ENCODE measurements at regions not wholly inside any gene's neighbourhood (a gene's known extent, or its start where the extent isn't known, plus 50 kb on each side); places are given as distances from the start of the nearest gene placed in this dataset.

GRCh38 chr11:70764356-70764905 lies 366.1 kb downstream of the CTTN start:
- DNase-seq (ENCODE audit: low read depth in 2 of 2) = no peak

GRCh38 chr11:70766901-70767300 lies 368.6 kb downstream of the CTTN start:
- no peak for DNase-seq (ENCODE audit: low read depth in 2 of 2)

- DNase-seq (ENCODE audit: low read depth in 2 of 2) = no peak
Observed at GRCh38 chr11:70768346-70769095, 370.2 kb downstream of the CTTN start.

GRCh38 chr11:70769106-70769505 lies 370.8 kb downstream of the CTTN start:
- no peak for DNase-seq (ENCODE audit: low read depth in 2 of 2)

GRCh38 chr11:70769521-70769920 lies 371.2 kb downstream of the CTTN start:
- no peak for DNase-seq (ENCODE audit: low read depth in 2 of 2)

GRCh38 chr11:70771099-70771885 lies 373.0 kb downstream of the CTTN start:
- no peak for DNase-seq (ENCODE audit: low read depth in 2 of 2)

- no peak for DNase-seq (ENCODE audit: low read depth in 2 of 2)
Observed at GRCh38 chr11:70772950-70773349, 374.6 kb downstream of the CTTN start.

GRCh38 chr11:70775386-70776075 lies 377.2 kb downstream of the CTTN start:
- DNase-seq (ENCODE audit: low read depth in 2 of 2) = no peak

- no peak for DNase-seq (ENCODE audit: low read depth in 2 of 2)
Observed at GRCh38 chr11:70776914-70777532, 378.7 kb downstream of the CTTN start.

- no peak for DNase-seq (ENCODE audit: low read depth in 2 of 2)
Observed at GRCh38 chr11:70778883-70779282, 380.6 kb downstream of the CTTN start.

GRCh38 chr11:70779433-70780245 lies 381.3 kb downstream of the CTTN start:
- no peak for DNase-seq (ENCODE audit: low read depth in 2 of 2)

GRCh38 chr11:70780246-70780535 lies 381.9 kb downstream of the CTTN start:
- DNase-seq (ENCODE audit: low read depth in 2 of 2) = no peak

- no peak for DNase-seq (ENCODE audit: low read depth in 2 of 2)
Observed at GRCh38 chr11:70782401-70782913, 384.1 kb downstream of the CTTN start.

- DNase-seq (ENCODE audit: low read depth in 2 of 2) = no peak
Observed at GRCh38 chr11:70783356-70783755, 385.0 kb downstream of the CTTN start.

- no peak for DNase-seq (ENCODE audit: low read depth in 2 of 2)
Observed at GRCh38 chr11:70783821-70784220, 385.5 kb downstream of the CTTN start.

- no peak for DNase-seq (ENCODE audit: low read depth in 2 of 2)
Observed at GRCh38 chr11:70785372-70785771, 387.0 kb downstream of the CTTN start.

GRCh38 chr11:70786021-70786665 lies 387.8 kb downstream of the CTTN start:
- DNase-seq (ENCODE audit: low read depth in 2 of 2) = no peak

GRCh38 chr11:70788248-70789022 lies 390.1 kb downstream of the CTTN start:
- DNase-seq (ENCODE audit: low read depth in 2 of 2) = no peak

GRCh38 chr11:70790671-70791300 lies 392.5 kb downstream of the CTTN start:
- no peak for DNase-seq (ENCODE audit: low read depth in 2 of 2)

Measured in stimulated activated CD8-positive, alpha-beta memory T cell treated with anti-CD3 and anti-CD28 coated beads, Interleukin-7, amount 100 ng/mL, for 4 hours (primary cell).